ENCODE measurements at regions not wholly inside any gene's neighbourhood (a gene's known extent, or its start where the extent isn't known, plus 50 kb on each side); places are given as distances from the start of the nearest gene placed in this dataset.

DNA sequence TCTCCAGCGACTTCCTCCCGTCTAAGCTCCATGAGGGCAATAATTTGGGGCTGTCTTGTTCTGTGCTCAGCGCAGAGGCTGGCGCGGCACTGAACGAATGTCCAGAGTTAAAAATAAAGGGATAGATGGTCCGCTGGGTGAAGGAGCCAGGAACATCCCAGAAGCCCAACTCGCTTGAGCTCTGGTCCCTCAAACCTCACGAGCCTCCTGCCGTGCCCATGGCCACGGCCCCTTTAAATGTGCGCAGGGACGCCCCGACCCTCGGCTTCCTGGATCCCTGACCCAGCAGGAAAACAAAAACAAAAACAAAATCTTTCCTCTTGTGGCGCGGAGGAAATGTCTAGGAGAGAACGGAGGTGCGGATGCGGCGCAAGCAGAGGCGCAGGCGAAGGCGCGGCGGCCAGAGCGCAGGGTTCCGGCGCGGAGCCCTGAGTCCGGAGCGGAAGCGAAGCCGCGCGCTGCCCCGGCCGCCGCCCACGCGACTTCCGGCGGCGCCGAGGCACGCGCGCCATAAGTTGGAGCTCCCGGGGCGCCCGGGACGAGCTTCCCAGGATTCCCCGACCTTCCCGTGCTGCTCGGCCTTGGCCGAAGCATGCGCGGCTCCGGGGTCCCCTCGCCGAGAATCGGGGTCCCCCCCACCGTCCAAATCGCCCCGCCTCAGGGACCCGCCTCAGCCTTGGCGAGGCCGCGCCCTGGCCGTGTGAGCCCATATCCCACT, 52.9 kb upstream of the WNT7A start:
- no peak for DNase-seq (ENCODE audit: low spot score in 2 of 2)
- Histone ChIP-seq H3K4me3 (peak overlapping the region; percentile 39 to 71 (median 56)), H3K9me3 (peaks cover 8 to 9% of the 10 kb centered on the region in 2 donors), H3K4me1 (no peaks in the 10 kb centered on the region), H3K36me3 (no peaks in the 10 kb centered on the region), H3K27me3 (peaks cover 0 to 7% of the 10 kb centered on the region in 2 donors), H3K27ac (no peak overlapping the region)
- intact Hi-C loops (cut with DNase I; ENCODE audit: low total_unique reads), result loop anchor here (5.0 kb wide), 1 partner anchor 1020 kb away; no protein-coding TSS in a partner anchor
- TF ChIP-seq POLR2A (IDR thresholded peaks at IDR 0.05), result no peak

DNA sequence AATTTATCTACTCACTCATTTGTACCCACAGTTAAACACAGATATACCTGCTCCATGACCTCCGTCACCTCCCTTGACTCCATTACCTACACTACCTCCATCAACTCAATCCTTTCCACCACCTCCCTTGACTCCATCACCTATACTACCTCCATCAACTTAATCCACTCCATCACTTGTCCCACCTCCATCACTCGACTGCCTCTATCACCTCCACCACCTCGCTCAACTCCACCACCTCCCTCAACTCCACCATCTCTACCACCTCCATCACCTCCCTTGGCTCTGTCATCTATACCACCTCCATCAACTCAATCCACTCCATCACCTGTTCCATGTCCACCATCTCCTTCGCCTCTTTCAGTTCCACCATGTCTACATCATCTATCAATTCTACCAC, 51.3 kb upstream of the WNT7A start:
- intact Hi-C loops (cut with DNase I; ENCODE audit: low total_unique reads), result loop anchor here (5.0 kb wide), 1 partner anchor 1019 kb away; no protein-coding TSS in a partner anchor
- TF ChIP-seq POLR2A (IDR thresholded peaks at IDR 0.05), result no peak
- TF ChIP-seq, protein P1, sequence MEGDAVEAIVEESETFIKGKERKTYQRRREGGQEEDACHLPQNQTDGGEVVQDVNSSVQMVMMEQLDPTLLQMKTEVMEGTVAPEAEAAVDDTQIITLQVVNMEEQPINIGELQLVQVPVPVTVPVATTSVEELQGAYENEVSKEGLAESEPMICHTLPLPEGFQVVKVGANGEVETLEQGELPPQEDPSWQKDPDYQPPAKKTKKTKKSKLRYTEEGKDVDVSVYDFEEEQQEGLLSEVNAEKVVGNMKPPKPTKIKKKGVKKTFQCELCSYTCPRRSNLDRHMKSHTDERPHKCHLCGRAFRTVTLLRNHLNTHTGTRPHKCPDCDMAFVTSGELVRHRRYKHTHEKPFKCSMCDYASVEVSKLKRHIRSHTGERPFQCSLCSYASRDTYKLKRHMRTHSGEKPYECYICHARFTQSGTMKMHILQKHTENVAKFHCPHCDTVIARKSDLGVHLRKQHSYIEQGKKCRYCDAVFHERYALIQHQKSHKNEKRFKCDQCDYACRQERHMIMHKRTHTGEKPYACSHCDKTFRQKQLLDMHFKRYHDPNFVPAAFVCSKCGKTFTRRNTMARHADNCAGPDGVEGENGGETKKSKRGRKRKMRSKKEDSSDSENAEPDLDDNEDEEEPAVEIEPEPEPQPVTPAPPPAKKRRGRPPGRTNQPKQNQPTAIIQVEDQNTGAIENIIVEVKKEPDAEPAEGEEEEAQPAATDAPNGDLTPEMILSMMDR (IDR thresholded peaks at IDR 0.05), result no peak
- no peak for TF ChIP-seq POLR2AphosphoS5 (IDR thresholded peaks at IDR 0.05)
- DNase-seq (ENCODE audit: low spot score in 2 of 2), result no peak
- H3K4me3 ChIP-seq, result no peak overlapping the region
- peaks cover 9% of the 10 kb centered on the region in 2 donors for H3K9me3 ChIP-seq
- peaks cover 0 to 7% of the 10 kb centered on the region in 2 donors for H3K27me3 ChIP-seq
- H3K27ac ChIP-seq, result no peak overlapping the region
- no peaks in the 10 kb centered on the region for H3K4me1 ChIP-seq
- H3K36me3 ChIP-seq, result no peaks in the 10 kb centered on the region

Data from breast epithelium (tissue), 4 donors.